NCI-H2029 treated with DMSO at 0.1 percent for 48 hours (cell line): ENCODE measurements at regions not wholly inside any gene's neighbourhood (a gene's known extent, or its start where the extent isn't known, plus 50 kb on each side); places are given as distances from the start of the nearest gene placed in this dataset.

Source experiments
- DNase-seq: peaks from one replicate; lab custom pipeline; 2025; lab: John Stamatoyannopoulos, UW

DNA sequence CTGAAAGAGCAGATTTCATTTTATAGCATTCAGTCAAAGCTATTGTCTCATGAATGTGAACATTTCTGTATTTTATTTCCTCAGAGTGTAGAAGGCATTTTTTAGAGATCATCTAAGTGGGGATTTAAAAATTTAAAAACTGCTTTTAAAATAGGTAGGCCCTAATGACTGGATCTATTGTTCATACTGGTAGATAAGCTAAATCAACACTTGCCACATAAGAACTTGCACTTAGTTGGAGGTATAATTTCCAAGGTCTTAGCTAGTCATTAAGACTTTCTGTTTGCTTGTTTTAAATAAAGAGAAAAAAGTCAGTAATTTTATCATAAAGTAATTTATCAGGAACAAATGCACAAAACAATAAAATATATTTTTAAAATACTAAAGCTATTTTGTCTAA, 75.2 kb upstream of the LMO3 start:
- DNase-seq: no peak

DNA sequence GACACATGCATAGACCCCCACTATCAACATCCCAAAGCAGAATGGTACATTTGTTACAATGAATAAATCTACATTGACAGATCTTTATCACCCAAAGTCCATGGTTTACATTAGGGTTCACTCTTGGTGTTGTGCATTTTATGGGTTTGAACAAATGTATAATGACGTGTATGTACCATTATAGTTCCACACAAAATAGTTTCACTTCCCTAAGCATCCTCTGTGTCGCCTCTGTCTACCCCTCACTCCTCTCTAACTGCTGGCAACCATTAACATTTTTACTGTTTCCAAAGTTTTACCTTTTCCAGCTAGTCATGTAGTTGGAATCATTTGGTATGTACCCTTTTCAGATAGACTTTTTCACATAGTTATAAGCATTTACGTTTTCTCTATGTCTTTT, 69.5 kb upstream of the LMO3 start:
- DNase-seq: no peak

DNA sequence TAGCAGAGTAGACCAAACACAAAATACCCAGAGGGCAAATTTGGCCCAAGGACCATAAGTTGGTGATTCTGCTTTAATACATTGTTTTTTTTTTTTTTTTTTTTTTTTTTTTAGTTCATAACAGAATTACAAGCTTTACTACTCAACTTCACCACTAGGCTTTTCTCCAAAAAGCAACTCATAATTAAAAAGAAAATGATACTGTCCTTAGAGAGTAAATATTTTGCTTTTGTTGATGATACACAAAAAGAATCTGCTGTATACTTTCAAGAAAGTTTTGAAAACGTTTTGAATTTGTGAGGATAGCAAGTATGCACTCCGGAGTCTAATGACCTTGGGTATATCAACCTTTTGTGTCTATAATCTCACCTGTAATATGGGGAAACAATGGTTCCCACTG, 68.9 kb upstream of the LMO3 start:
- no peak for DNase-seq

DNA sequence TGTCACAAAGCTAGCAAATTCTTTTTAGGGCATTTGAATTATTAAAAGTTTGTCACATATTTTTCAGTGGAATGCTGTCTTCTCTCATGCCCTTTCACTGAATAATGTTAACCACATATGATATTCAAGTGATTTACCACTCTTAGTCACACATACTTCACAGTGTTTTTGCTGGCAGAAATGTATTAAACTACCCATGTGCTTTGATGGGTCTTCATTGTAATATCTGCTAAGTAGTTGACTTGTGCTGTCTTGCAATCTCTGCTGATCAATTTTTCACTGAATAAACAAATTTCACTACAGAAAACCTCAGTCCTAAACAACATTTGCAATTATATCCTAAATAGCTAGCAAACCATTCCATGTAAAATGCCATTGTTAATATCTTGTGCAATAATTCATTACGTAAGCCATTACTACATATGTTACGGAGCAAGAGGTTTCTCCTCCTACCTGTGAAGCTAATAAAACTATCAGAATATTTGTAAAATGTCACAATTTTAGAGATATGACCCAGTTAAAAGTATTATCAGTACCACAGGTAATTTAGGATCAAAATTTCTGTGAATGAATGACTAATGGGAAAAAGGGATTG, 64.6 kb upstream of the LMO3 start:
- DNase-seq: no peak

DNA sequence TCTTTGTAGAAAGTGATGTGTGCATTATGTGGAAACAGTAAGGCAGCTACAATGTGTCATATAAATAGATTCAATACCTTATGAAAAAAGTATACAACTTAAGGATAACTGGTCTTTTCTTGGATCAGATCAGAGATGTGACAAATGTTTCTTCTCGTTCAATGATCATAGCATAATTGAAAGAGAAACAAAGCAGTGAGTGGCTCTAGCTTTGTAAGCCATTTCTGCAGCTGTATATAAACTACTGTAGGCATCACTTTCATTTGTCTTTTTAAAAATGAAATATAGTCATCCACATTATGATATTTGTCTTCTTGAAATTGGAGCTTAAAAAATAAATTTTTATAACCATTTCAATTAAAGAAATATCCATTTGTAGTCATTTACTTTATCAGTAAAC, 63.8 kb upstream of the LMO3 start:
- DNase-seq: no peak

DNA sequence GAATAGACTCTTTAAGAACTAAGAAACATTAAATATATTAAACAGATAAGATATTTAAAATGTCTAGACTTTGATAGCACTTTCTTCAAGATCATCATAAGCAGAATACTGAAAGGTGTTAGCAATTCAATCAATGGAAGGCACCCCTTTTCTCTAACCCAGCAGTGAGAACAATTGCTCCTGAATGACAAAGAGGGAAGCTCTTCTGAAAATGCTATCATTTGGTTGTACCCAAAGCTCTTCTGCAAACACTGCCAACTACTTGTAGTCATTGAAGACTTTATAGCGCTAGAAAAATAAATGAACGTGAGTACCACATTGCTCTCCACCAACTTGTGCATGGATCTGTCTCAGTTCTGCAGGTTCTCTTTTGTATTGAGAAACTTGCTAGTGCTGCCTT, 62.2 kb upstream of the LMO3 start:
- no peak for DNase-seq

DNA sequence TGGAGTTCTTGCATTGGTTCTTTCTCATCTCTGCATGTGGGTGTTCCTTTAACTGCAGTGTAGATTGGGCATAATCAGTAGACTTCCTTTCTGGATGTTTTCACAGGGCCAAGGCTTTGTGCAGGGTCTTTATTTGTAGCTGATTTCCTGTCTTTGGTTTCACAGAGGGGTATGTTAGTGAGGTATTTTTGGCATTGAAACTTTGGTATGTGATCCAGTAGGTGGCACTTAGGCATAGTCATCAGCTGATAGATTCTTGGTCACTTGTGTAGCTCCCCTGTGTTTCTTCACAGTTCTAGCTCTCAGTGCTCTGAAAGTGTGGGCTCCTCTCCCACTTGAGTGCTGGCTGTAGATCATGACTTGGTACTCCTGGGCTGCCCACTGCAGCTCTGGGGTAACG, 52.7 kb upstream of the LMO3 start:
- DNase-seq: no peak
